NCI-H2227 (cell line): ENCODE measurements at regions not wholly inside any gene's neighbourhood (a gene's known extent, or its start where the extent isn't known, plus 50 kb on each side); places are given as distances from the start of the nearest gene placed in this dataset.

Experiments used
- DNase-seq: peaks from one replicate; lab custom pipeline; 2025; ENCODE audit not compliant: unreplicated experiment; lab: John Stamatoyannopoulos, UW

DNA sequence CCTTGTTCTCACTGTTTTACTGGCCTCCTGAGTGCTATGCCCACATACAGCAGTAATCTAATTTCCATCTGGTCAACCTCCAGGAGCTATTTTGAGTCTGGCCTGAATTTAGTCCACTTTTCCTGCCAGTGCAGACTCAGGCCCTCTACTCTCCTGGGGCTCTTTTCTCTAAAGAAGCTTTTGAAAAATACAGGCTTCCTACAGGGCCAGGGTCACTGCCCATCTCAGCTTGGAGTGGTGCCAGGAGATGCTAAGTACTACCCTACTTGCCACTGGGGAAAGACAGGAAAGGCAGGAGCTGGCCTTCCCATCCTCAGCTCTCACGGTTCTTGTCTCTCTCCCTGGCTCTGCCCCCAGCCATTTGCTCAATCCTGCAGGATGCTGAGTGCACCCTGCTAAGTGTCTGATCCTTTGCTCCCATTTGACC lies 101.7 kb upstream of the SERP2 start:
- peak; percentile 34 for DNase-seq

DNA sequence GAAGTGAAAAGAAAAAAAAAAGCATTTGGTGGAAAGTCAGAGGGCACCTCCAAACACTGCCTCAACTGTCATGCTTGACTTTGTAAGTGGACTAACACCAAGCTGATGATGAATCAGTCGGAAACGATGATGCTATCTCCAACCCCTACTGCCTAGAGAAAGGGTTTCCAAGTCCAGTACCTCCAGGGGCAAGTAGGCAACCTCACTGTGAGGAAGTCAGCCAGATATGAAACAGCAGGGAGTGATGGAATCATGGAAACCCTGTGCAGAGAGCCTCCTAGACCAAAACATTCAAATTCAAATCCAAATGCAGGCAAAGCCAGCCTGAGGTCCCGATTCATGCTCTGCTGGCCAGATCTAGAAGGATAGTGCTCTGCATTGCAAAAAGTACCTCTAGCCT lies 100.9 kb upstream of the SERP2 start:
- DNase-seq = no peak

DNA sequence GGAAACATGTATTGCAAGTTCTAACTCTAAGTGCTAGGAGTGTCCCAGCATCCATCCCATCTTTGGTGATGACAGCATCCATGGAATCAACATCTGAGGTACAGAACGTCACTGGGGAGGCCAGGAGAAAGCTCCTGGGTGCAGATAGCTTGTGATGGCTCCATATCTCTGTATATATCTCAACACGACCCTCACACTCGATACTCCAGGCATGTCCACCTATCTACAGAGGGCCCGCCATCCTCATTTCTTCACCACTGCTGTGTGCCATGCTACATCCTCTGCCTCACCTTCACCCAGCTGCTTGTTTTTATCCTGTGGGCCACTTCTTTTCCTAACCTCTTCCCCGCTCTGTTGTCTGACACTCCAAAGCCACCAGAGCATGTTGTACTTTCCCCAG lies 100.4 kb upstream of the SERP2 start:
- no peak for DNase-seq

DNA sequence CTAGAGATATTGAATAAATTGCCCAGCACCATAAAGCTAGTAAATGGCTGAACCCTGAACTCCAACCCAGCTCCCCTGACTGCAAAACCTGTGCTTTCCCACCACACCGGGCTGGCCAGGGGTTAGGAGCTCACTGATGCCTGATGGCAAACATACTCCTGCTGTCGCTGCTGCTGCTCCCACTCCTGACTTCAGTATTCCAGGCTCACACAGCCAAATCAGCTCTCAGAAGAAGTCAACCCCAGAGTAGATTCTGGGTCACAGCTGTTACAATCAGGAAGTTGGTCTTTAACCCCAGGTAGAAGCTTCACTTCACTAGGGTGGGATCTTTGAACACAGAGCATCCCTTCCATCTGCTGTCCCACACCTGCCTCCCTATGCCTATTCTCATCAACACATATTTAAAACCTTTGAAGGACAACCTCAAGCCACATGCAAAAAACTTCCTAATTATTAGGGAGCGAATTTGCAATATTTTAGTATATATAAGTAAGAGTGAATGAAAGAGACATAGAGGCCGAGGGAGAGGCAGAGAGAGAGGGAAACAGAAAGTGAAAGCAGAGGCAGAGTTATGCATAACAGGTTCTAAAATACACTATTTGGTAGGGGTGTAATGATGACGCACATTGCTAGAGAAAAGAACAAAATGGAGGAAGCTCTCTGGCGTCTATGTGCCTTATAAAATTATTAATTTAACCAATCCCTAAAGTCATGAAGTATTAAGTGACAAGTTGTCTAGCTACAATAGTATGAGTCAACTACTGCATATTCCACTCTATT lies 99.4 kb upstream of the SERP2 start:
- DNase-seq = no peak

DNA sequence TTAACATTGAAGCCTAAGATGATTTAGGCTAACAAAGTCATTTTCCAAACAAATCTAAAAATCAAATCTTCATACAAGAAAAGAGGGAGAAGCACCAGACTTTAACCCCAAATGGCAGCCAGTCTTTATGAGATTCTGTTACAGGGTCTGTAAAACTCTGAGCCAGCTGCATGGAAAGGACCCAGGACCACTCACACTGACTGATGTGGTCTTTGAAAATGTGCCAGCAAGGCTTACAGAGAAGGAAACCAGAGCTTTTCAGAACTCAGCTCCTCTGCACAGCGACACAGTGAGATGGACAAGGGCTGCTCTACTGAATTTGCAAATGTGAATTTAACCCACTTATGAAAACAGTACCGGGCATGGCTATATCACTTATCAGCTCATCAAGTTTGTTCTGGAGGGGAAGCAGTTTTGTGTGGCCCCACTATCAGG lies 98.8 kb upstream of the SERP2 start:
- DNase-seq = no peak

DNA sequence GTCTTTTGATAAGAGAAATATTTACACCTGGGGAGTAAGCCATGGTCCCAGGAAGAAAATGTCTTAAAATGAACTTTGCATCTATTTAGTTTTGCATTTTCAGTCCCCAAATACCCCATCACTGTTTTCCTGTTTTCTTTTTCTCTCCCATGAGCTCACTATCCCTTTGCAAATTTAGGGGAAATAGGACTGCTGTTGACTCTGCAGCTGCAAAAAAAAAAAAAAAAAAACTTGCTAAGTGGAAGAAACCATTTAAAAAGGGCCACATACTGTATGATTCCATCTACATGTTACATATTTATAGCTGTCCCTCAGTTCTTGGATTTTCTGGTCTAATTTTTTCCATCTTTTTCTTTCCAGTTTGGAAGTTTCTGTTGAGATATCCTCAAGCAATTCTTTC lies 98.2 kb upstream of the SERP2 start:
- DNase-seq = no peak

DNA sequence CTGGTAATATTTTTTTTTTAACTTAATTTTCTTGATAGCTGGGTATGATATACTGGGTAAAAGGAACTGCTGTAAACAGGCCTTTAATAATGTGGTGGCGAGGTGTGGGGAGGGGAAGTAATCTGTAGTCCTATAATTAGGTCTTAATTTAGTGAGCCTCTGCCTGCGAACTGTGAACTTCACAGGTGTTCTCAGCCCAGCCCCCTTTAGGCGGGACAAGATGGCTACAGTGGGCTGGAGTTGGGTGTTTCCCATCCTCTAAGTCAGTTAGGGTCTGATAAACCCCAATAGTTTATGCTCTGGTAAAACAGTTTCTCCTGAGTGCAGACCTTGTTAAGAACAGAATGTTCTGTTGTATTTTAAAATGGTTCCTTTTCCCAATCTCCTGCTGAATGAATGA lies 97.6 kb upstream of the SERP2 start:
- no peak for DNase-seq

DNA sequence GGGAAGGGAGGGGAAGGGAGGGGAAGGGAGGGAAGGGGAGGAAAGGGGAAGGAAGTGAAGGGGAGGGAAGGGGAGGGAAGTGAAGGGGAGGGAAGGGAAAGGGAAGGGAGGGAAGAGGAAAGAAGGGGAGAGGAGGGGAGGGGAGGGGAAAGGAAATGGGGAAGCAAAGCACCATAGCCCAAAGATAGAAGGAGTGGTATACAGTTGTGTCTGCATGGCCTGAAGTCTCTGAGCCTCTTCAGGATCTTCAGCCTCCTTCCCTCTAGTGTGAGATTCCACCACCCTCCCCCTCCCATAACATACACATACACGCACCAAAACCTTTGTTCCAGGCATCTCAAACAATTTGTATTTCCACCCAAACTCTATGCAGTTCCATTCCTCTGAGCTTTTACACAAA lies 96.2 kb upstream of the SERP2 start:
- DNase-seq = no peak

DNA sequence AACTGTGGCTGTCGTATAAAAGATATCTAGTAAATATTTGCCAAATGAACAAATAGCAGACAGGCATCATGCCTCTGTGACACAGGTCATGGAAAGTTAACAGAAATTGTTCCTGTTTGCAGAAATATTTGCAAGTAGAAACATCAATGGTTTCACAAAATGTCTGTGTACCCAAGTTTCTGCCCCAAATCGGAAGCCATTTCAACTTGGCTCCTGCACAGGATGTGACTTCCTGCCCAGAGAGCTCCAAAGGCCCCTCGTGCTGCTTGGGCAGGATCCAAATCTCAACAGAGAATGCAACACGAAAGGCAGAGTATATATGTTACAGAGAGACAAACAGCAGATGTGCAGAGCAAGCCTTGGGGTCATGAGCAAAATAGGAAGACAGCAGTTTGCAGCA lies 95.5 kb upstream of the SERP2 start:
- no peak for DNase-seq

DNA sequence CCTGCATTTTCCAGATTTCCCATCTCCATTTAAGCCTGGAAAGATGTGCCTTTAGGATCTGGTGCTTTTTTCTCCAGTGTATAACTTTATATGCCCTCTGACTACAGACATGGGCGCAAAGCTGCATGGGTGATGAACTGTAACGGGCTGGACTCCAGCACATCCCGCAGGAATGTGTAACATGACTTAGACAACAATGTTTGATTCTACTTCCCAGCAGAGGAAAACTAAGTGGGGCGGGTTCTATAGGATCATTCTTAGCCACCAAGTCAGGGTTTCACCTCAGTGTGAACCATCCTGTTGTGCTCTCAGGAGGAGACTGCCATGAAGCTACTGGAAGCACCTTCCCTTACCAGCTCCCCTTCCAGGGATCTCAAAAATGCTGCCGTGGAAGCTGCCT lies 93.2 kb upstream of the SERP2 start:
- DNase-seq = no peak

DNA sequence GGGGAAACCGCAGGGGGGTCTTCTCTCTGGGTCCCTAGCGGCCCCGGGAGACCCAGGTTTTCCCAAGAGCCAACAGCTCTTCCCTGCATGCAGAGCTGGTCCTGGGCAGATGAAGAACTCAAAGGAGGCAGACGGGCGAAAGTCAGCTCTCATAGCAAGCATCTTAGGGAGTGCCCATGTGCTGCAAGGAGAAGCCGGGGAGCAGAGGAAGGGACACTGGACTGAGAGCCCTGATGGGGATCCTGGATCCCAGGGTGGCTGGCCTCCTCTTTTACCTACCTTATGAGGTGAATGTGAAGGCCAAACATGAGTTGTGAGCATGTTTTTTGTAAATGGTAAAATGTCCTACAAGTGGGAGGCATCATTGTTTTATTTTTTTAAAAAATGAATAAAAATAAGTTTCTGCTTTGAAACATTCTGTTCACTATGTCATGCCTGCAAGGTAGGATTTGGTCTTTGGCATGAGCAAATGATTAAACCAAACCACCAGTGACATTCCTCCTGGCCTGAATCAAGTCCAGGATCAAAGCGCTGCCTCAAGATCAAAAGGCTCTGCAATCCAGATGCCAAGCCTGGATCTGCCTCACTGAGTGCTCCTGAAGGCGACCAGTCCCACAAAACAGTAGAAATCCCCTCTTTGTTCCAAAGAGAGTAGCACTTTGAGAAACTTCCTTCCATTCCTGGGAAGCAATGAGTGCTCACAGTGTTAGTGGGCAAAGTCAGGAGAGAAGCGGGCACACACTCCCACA lies 92.2 kb upstream of the SERP2 start:
- DNase-seq = no peak

DNA sequence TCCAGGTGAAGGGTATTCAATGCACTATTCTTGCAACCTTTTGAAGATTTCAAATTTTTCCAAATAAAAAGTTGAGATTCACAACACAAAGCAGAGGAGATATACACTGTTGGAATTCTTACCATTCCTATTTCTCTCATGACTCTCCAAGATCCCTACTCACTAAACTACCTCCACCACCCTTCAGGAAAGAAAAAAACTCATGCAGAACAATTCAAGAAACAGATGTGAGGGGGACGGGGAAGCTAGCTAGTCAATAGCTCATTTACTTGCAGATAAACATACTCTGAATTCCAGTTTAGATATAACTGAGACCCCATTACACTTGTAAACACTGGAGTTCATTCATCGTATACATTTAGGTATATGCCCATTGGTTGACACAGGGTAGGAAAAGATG lies 90.0 kb upstream of the SERP2 start:
- no peak for DNase-seq

DNA sequence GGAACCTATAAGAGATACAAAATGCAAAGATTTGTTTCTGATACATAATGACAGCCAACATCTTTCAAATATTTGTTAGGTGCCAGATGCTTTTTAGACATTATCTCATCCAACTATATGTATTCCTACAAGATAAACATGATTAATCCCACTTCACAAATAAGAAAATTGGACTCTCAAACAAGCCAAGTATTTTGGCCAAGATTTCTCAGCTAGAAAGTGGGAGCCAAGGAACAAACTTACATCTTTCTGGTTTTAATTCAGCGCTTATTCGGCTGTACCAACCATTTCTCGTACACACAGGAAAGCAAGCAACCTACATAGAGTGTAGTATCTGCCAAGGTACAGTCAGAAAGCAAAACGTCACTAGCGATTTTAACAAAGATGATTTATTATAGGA lies 85.7 kb upstream of the SERP2 start:
- DNase-seq = no peak

DNA sequence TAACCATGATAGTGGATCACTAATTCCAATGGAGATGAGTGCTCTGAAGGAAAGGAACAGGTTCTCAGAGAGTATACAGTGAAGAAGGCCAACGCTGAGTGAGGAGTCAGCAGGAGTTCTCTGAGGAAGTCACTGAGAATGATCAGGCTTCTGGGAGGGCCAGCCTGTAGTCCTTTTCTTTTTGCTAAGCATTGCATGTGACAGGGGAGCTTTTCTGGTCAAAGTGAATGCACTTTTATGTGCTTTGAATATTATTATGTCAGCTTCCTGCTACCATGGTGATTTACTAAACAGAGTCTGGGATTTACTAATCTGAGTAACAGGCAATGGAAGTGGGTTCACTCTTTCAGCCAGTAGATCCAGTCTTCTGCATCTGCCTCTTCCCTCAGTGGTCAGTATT lies 81.1 kb upstream of the SERP2 start:
- DNase-seq = no peak

DNA sequence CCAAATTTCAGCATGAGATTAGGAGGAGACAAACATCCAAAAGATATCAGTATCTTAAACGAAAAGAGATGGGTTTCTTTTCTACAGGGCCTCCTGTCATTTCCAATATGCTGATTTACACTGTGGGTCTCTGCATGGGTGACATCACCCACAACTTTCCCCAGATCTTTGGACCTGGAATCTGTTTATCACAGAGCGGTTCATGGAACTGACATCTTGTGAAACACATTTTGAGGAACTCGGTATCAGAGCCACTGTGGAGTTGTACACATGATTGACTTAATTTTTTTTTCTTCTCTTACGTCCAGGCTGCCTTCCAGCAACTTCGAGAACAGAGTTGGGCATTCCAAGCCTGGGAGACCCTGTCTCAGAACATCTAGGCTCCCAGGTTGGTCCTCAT lies 80.2 kb upstream of the SERP2 start:
- no peak for DNase-seq

DNA sequence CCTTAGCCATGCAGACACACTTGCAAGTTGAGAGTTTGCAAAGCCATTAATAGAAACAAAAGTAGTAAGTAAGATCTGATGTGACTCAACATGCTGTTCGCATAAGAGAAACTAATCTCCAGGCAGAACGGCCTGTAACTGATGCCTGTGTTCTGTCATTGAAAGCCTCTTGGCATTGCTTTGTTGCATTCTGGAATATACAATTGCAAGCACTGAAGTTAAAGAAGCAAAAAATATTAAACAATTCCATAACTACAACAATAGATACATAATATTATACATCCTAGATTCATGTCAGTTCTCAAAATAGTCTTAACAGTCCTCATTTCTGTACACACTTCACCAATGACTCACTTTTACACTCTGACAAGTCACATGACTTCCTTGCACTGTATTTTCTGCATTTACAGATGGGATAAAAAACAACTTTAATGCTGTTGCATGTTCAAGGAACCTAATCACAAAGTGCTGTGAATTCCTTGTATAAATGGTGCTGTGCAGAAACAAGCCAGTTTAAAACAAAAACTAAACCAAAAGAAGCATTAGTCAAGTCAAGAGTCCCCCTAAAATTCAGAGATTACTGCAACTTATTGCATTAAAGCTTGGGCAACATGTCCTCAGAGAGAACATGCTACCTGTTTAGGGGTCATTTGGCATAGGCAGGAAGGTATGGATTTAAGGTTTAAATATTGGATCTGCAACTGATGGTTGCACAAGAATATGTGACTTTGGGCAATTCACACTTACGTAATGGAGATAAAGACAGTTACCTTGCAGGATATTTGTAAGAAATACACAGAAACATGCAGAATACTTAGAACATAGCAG lies 79.5 kb upstream of the SERP2 start:
- DNase-seq = no peak

DNA sequence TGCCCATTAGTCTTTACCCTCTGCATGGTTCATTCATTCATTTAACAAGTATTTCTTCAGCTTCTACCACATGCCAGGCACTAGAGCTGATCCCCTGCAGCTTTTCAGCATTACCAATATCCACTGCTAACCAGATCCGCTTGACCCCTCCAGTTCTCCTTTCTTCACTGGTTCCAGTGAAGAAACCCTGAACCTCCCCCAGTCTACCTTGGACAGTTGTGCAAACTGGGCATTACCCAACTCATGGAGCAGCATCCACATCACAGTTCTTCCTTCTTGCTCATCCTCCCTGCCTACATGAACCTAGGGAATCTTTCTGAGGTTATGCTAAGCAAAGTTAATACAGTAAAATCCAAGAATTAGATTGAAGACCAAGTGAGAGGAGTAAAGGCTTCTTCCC lies 78.7 kb upstream of the SERP2 start:
- DNase-seq = no peak

DNA sequence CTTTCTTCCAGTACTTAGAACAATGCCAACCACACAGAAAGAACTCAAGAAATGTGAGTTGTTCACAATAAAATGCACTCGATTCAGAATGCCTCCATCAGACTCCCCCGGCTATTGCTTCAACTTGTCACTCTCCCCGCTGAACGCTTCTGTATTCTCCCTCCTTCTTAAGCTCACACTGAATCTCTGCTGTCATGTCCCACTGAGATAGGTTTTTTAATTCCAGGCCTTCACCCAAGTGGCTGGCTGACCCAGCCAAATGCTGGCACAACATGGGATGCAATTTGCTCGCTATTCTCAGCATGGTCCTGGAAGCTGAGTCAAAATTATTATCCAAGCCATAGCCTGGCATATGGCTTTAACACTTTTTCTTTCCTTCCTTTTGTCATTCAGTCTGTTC lies 76.8 kb upstream of the SERP2 start:
- DNase-seq = no peak

DNA sequence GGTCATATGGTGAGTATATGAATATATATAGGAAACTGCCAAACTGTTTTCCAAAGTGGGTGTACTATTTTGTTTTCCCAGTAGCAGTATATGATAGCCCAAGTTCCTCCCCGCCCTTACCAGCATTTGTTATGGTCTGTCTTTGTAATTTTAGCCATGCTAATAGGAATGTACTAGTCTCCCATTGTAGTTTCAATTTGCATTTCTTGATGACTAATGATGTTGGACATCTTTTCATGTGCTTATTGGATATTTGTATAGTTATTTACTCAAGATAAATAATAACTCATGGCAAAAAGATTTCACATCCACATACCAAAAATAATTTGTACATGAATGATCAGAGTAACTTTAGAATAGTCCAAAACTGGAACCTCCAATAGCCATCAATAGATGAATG lies 75.3 kb upstream of the SERP2 start:
- DNase-seq = no peak

DNA sequence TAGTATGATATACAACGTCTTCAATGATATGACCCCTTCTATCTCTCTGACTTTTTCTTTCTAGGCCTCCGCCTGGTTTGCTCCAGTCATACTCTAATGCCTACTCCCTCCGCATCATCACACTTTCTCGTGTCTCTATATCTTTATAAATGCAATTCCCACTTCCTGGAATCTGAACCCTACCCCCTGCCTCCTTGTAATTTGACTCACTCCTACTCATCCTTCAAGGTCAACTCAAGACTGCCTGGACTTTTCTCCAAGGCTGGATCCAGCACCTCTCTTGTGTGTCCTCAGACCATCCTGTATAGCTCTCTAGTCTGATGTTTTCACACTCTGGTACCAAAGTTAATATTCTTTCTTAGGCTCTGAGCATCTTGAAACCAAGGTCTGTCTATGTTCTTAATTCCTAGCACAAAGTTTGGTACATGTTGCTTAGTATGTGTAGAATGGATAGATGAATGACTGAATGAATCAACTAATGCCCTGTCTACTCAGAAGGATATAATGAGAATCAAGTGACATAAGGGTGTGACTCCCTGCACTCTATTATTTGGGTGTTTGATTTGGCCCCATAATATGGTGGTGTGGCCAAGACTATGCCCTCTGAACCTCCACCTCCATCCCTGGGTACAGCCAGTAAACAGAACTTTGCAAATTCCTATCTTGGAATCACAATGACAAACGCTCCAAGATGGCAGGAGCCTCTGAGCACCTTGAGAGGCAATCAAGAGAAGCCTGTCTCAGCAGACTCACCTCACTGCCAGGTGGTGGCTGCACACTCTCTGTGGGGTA lies 74.3 kb upstream of the SERP2 start:
- no peak for DNase-seq
